NT2/D1 (cell line): ENCODE measurements at regions not wholly inside any gene's neighbourhood (a gene's known extent, or its start where the extent isn't known, plus 50 kb on each side); places are given as distances from the start of the nearest gene placed in this dataset.

Experiments used
- YY1 ChIP-seq: IDR thresholded peaks from 2 replicates; pipeline ENCODE4 v1.6.1; 2011; ENCODE audit not compliant: insufficient read length, insufficient read depth
- ZNF274 ChIP-seq: IDR thresholded peaks from 2 replicates; pipeline ENCODE4 v1.6.1; 2011; ENCODE audit warnings: mild to moderate bottlenecking, low read depth, low read length

DNA sequence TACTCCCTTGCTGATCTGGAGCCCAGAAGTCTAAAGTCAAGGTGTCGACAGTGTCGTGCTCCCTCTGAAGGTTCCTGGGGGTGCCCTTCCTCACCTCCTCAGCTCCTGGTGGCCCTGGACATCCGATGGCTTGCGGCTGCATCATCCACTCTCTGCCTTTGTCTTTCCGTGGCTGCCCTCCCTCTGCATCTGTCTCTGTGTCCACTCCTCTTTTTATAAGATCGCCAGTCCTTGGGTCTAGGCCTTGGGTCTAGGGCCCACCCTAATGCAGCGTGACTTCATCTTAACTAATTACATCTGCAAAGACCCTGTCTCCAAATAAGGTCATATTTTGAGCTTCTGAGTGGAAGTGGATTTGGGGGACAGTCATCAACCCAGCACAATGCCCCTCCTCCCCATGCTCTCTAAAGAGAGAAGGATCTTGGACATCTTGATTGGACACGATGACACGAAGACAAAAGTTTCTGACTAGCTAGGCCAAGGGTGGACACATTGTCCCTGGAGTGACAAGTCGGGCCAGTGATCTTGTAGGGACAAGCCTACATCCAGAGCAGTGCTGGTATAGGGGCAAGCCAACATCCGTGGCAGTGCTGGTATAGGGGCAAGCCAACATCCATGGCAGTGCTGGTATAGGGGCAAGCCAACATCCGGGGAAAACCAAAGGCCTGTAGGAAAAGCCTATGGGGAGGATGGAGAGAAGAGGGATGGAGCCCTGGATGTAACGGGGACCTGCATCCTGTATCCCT, 93.9 kb upstream of the DIO3 start:
- TF ChIP-seq ZNF274 (no peak), YY1 (no peak)
